ENCODE measurements at regions not wholly inside any gene's neighbourhood (a gene's known extent, or its start where the extent isn't known, plus 50 kb on each side); places are given as distances from the start of the nearest gene placed in this dataset.

DNA sequence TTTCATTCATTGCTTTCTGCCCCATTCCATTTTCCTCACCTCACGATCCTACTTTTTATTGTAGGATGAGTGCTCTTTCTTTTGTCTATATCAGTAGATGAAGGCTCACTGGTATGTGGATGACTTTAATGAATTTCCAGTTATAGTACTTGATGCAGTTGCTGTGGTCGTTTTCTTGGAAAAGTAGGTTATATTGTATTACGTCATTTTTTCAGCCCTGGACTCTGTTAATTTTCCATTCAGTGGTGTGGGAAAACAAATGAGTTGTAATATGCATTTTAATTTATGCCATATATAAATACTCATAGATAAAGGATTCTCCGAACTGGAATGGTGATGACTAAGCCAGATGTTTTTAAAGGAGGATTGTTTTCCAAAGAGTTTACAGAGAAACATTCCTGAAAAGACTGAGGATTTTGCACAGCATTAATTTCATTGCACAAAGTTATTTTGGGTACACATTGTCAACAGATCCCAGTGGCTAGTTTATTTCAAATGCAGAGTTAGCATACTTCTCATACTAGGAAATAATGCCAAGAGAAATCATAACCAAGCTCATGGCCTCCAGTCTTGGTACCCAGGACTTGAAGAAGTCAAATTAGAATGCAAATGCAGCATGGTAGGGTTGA, 189.7 kb downstream of the PAX3 start (continued):
- TF ChIP-seq, protein P1, sequence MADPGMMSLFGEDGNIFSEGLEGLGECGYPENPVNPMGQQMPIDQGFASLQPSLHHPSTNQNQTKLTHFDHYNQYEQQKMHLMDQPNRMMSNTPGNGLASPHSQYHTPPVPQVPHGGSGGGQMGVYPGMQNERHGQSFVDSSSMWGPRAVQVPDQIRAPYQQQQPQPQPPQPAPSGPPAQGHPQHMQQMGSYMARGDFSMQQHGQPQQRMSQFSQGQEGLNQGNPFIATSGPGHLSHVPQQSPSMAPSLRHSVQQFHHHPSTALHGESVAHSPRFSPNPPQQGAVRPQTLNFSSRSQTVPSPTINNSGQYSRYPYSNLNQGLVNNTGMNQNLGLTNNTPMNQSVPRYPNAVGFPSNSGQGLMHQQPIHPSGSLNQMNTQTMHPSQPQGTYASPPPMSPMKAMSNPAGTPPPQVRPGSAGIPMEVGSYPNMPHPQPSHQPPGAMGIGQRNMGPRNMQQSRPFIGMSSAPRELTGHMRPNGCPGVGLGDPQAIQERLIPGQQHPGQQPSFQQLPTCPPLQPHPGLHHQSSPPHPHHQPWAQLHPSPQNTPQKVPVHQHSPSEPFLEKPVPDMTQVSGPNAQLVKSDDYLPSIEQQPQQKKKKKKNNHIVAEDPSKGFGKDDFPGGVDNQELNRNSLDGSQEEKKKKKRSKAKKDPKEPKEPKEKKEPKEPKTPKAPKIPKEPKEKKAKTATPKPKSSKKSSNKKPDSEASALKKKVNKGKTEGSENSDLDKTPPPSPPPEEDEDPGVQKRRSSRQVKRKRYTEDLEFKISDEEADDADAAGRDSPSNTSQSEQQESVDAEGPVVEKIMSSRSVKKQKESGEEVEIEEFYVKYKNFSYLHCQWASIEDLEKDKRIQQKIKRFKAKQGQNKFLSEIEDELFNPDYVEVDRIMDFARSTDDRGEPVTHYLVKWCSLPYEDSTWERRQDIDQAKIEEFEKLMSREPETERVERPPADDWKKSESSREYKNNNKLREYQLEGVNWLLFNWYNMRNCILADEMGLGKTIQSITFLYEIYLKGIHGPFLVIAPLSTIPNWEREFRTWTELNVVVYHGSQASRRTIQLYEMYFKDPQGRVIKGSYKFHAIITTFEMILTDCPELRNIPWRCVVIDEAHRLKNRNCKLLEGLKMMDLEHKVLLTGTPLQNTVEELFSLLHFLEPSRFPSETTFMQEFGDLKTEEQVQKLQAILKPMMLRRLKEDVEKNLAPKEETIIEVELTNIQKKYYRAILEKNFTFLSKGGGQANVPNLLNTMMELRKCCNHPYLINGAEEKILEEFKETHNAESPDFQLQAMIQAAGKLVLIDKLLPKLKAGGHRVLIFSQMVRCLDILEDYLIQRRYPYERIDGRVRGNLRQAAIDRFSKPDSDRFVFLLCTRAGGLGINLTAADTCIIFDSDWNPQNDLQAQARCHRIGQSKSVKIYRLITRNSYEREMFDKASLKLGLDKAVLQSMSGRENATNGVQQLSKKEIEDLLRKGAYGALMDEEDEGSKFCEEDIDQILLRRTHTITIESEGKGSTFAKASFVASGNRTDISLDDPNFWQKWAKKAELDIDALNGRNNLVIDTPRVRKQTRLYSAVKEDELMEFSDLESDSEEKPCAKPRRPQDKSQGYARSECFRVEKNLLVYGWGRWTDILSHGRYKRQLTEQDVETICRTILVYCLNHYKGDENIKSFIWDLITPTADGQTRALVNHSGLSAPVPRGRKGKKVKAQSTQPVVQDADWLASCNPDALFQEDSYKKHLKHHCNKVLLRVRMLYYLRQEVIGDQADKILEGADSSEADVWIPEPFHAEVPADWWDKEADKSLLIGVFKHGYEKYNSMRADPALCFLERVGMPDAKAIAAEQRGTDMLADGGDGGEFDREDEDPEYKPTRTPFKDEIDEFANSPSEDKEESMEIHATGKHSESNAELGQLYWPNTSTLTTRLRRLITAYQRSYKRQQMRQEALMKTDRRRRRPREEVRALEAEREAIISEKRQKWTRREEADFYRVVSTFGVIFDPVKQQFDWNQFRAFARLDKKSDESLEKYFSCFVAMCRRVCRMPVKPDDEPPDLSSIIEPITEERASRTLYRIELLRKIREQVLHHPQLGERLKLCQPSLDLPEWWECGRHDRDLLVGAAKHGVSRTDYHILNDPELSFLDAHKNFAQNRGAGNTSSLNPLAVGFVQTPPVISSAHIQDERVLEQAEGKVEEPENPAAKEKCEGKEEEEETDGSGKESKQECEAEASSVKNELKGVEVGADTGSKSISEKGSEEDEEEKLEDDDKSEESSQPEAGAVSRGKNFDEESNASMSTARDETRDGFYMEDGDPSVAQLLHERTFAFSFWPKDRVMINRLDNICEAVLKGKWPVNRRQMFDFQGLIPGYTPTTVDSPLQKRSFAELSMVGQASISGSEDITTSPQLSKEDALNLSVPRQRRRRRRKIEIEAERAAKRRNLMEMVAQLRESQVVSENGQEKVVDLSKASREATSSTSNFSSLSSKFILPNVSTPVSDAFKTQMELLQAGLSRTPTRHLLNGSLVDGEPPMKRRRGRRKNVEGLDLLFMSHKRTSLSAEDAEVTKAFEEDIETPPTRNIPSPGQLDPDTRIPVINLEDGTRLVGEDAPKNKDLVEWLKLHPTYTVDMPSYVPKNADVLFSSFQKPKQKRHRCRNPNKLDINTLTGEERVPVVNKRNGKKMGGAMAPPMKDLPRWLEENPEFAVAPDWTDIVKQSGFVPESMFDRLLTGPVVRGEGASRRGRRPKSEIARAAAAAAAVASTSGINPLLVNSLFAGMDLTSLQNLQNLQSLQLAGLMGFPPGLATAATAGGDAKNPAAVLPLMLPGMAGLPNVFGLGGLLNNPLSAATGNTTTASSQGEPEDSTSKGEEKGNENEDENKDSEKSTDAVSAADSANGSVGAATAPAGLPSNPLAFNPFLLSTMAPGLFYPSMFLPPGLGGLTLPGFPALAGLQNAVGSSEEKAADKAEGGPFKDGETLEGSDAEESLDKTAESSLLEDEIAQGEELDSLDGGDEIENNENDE (IDR thresholded peaks at IDR 0.05; ENCODE audit: insufficient replicate concordance, low read length): no peak
- TF ChIP-seq CHD1 (IDR thresholded peaks at IDR 0.05; ENCODE audit: low read depth, low read length) (no peak), NRF1 (IDR thresholded peaks at IDR 0.05; ENCODE audit: low read depth, low read length) (no peak)

Measured in H1 (cell line).